Muscle of arm (tissue), 1 donor: ENCODE measurements at regions not wholly inside any gene's neighbourhood (a gene's known extent, or its start where the extent isn't known, plus 50 kb on each side); places are given as distances from the start of the nearest gene placed in this dataset.
A peak's percentile ranks its signal among the peaks of the same experiment; 100 is the strongest.

Source experiments
- DNase-seq: peaks from one replicate; pipeline ENCODE4 v3.0.0-alpha.2; 2013

- DNase-seq = no peak
Observed at GRCh38 chr18:29160170-29160569, 983.2 kb upstream of the CDH2 start.

GRCh38 chr18:29157905-29158304 lies 981.0 kb upstream of the CDH2 start:
- DNase-seq = no peak

GRCh38 chr18:29157057-29157780 lies 980.3 kb upstream of the CDH2 start:
- DNase-seq = no peak

DNA sequence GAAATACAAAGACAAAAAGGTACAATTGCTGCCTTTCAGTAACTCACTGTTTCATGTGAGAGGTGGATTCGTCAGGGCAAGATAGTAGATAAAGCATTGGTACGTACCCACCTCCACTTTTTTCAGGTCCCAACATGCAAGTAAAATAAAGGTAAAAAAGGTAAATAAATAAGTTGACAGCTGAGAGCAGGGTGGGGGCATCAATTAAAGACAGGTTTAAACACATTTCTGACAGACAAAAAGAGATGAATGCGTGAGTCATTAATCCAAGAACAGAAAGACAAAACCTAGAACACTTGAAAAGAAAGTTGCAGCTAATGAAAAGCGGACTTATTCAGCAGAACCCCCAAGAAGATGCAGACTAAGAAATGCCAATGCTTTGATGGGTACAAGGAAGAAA lies 979.6 kb upstream of the CDH2 start:
- DNase-seq = no peak

DNA sequence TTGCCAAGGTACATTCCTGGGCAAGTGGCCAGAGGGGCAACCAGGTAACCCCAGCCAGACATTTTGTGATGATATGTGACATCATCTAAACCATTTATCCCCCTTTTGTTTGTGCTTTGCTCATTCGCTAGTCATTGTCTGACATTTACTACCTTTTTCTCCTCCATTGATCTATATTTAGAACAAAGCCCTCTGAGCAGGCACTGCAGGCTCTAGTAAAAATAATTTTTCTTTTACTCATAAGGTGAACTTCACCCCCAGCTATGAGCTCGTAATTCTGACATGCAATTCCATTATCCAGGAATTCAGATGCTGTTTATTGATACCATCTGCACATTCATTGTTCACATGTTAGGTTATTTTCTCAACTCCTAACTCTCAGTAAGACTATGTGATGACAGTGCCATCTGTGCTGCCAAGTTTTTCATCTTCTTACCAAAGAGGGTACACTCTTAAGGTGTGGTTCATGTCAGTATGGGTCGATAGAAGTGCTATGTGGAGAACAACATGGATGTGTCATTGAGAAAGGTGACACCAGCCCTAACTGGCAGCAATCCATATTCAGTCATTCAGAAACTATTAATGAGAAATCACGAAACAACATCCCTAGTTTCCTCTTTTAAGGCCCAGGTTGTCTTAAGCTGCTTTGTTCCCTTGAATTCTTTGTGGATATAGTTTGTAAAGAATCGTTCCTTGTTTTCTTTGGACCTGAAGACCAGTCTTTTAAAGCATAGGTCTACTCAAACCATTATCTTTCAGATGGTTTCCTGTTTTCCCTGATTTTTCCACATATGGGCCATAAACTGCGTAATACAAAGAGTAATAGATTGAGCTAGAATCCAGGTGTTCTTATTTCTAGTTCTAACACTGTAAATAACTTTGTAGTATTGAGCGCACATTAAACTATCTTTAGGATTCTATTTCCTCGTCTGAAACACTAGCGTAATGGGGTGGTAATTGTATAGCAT lies 978.1 kb upstream of the CDH2 start:
- DNase-seq = no peak

DNA sequence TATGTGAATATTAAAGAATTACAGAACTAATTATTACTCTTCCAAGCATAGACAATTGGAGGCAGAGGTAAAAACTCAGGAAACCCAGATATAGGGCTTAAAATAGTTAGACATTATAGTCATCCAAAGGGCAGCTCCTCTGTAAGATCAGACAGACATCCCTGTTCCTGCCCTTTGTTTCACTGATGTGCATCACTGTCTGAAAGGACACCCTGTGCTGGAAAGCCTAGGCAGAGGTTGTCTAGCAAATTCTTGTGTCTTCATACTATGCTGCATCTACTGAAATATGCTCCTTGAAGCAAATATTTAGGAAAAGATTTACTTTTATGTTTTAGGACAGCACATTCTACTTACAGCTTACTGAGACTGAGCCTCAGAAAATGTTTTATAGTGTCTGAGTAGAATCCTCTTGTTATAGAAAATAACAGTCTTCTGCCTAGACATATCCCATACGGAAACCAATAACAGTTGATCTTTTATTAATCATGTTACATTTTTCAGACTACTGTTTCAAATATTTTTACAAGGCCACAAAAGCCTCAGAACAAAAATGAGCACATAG lies 977.3 kb upstream of the CDH2 start:
- DNase-seq = no peak

DNA sequence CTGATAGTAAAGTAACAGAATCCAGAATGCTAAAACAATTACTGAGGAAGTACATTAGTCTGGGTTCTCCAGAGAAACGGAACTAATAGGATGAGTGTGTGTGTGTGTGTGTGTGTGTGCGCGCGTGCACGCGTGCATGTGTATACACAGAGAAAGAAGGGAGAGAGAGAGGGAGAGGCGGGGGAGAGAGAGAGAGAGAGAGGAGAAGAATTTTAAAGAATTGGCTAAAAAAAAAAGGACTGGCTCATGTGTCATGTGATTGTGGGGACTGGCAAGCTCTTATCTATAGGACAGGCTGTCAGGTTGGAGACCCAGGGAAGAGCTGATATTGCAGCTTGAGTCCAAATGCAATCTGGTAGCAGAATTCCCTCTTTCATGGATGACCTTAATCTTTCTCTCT lies 976.2 kb upstream of the CDH2 start:
- no peak for DNase-seq

- DNase-seq = peak; percentile 19
Observed at GRCh38 chr18:29147944-29148343, 971.0 kb upstream of the CDH2 start.

DNA sequence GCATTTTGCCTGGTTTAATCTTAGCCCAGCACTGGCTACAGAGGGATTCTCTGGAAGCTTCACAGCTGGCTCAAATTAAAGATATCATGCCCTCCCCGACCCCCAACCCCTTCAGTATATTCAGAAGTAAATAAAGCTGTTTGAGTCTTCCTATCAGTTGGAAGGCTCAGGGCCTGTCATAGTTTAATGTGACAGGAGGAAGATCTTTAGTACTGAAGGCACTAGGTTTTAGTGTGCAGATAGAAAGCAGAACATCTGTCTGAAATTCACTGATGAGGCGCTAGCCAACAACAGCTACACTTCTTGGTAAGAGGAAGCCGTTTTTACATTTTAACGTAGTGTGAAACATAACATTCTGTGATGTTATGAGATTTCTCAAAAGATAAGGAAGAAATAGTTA lies 969.1 kb upstream of the CDH2 start:
- no peak for DNase-seq

GRCh38 chr18:29140590-29140989 lies 963.7 kb upstream of the CDH2 start:
- DNase-seq = no peak

DNA sequence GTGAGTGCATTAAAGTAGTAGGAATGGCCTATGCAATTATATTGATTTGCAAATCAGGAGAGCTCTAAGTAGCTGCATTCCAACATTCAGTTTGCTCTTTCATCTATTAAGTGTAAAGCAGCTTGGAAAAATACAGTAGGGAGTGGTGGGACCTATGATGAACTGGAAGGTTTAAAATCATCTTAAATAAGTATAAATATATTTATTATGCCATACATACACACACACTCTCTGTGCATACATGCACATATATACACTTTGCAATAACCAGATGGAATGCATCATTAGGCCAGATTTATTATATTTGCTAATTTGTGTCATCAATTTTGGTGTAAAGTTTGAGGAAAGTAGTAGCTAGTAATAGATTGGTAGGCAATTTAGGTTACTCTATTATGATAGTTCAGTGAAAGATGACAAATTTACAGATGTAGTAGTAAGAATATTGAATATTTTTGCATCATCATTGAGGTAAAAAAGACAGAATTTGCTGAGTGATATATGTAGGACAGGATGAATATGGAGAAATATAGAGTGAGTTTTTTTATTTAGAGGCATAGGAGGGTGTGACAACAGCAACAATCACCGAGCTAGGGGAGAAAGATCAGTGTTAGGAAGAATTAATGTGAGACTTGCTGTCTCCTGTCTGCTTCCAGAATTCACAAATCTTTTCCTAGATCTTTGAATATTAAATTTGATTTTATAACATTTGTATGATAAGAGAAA lies 961.0 kb upstream of the CDH2 start:
- no peak for DNase-seq

DNA sequence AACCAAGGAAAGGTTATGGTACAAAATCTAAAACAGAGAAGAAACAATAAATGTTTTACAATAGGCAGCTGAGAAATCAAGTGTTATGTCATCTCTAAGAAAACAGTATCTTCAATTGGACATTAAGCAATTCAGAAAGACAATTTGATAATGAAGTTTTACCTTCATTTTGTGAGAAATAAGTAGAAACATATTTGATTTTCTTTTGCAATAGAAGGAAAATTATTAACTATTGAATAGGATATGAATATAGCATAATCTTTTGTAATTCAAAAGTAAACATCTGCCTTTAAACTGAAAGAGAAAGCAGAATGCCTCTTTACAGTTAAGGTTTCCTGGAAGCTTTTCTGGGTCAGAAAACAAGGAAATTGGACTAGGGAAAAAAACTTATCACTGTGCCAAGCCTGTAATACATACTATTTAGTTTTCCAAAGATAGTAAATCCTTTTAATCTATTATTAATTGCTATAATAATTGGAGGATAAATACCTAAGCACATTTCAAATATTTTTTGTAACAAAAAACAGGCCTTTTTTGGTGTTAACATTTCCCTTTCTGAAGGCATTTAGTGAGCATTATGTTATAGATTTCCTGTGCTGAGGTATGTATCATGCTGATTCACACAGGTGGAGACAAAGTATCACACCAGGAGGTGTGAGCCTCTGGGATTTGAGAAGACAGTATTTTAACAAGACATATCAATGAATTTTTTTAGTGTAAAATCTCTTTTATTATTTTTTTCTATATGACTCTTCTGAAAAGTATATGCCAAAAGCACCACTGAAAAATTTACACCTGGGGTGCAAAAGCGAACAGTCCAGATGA lies 947.0 kb upstream of the CDH2 start:
- no peak for DNase-seq

- no peak for DNase-seq
Observed at GRCh38 chr18:29104671-29105070, 927.7 kb upstream of the CDH2 start.

- DNase-seq = no peak
Observed at GRCh38 chr18:29104227-29104626, 927.3 kb upstream of the CDH2 start.

GRCh38 chr18:29096079-29096770 lies 919.3 kb upstream of the CDH2 start:
- no peak for DNase-seq

GRCh38 chr18:29087616-29088246 lies 910.8 kb upstream of the CDH2 start:
- no peak for DNase-seq

DNA sequence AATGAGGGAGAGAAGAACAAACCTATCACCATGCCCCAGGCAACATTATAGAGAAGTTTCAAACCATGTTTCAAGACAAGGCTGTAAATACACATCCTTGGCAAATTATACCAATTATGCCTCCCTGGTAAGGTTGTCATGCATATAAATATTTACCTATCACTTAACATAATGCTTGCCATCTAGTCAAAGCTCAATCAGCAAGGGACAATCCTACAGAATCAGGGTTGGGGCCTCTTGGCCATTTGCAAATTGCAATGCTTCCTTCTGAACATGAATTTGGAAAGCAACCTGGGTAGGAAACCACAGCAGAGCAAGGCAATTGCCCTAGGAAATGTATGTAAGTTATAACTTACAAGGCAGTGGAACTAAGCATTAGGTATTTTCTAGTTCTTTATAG lies 907.2 kb upstream of the CDH2 start:
- DNase-seq = no peak

- DNase-seq = peak; percentile 60
Observed at GRCh38 chr18:29083545-29083944, 906.6 kb upstream of the CDH2 start.

DNA sequence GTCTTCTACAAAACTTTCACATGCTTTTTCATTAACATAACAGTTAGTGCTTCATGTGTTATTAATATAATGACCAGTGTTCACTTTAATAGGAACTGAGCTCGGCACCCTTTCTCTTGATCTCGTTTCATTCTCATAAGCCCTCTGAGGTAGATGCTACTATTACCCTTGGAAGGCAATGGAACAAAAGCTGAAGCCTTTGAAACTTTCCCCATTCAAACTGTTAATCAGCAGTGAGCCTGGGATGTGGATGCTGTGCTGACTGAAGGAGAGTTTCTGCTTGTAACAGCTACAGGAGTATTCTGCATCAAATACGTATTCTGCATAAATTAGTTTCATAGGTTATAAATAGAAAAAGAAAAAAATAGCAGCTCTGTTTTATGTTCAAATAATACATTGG lies 904.0 kb upstream of the CDH2 start:
- DNase-seq = no peak

DNA sequence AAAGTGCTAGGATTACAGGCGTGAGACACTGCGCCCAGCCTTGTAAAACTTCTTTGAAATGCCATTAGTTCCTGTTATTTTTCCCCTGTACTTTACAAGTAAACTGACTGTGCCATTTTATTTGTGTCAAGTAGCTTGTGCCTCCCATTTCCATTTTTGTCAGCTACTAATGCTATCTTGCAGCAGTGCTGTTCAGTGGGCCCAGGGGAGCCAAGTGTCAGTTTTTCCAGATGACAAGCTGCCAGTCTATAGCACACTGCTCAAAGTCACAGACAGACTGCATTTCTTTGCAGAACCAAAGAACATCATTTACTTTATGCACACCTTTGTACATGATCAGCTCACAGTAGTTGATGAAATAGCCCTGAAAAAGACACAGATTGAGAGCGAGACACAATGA lies 901.3 kb upstream of the CDH2 start:
- no peak for DNase-seq
